Left lung (tissue), 4 donors: ENCODE measurements at regions not wholly inside any gene's neighbourhood (a gene's known extent, or its start where the extent isn't known, plus 50 kb on each side); places are given as distances from the start of the nearest gene placed in this dataset.
A peak's percentile ranks its signal among the peaks of the same experiment; 100 is the strongest.

Source experiments
- ATAC-seq: fragments of 200-7000 bp; cut with Tn5 transposase; one replicate; pipeline ENCODE4 v1.9.1; 2020; ENCODE audit warnings: moderate library complexity
- DNase-seq, 4 donors: peaks; one replicate each; pipeline ENCODE4 v3.0.0-alpha.2; 2013 to 2020
- H3K27ac ChIP-seq, 2 donors: fragments of 200-600 bp; sonication (generic) in 1 of 2; one replicate each; pipeline versions ENCODE4 v1.5.0 to v1.8.0; 2020 to 2021
- H3K27me3 ChIP-seq, 2 donors: fragments of 200-600 bp; sonication (generic) in 1 of 2; one replicate each; pipeline versions ENCODE4 v1.5.0 to v1.8.0; 2020 to 2021
- H3K36me3 ChIP-seq, 2 donors: fragments of 200-600 bp; sonication (generic) in 1 of 2; one replicate each; pipeline versions ENCODE4 v1.5.0 to v1.8.0; 2020 to 2021
- H3K4me1 ChIP-seq, 2 donors: fragments of 200-600 bp; one replicate each; pipeline ENCODE4 v1.8.0; 2021
- H3K4me3 ChIP-seq, 2 donors: fragments of 200-600 bp; sonication (generic) in 1 of 2; one replicate each; pipeline versions ENCODE4 v1.5.0 to v1.8.0; 2020 to 2021; ENCODE audit warnings: mild to moderate bottlenecking in 1 of 2
- H3K9me3 ChIP-seq, 2 donors: fragments of 200-600 bp; sonication (generic) in 1 of 2; one replicate each; pipeline versions ENCODE4 v1.5.0 to v1.8.0; 2020 to 2021
- CTCF ChIP-seq, 2 donors: fragments of 200-600 bp; sonication (generic) in 1 of 2; IDR thresholded peaks; one replicate each; pipeline versions ENCODE4 v1.5.0 to v1.8.0; 2021; ENCODE audit warnings: antibody characterized with exemption in 2 of 2
- intact Hi-C, 2 donors: fragments of 100-400 bp; cut with DNase I; formaldehyde crosslinking; loops; one replicate each; pipeline versions ENCODE4 v1.11.2 to v1.14.2; 2022
- donor health status: DM: no; HTN: yes; CAD: no.
- donor health status: DM: no; HTN: no; CAD: no.

GRCh38 chr15:97909291-97909891 lies 51.1 kb upstream of the ARRDC4 start:
- peak; percentile 99 for ATAC-seq
- intact Hi-C loops: loop anchor here (5.0 to 10.0 kb wide), 3 partner anchors 173 to 385 kb away; no protein-coding TSS in a partner anchor
- no peak overlapping the region for H3K27ac ChIP-seq
- peak; percentile 80 to 86 for TF ChIP-seq CTCF (IDR thresholded peaks at IDR 0.05)
- H3K27me3 ChIP-seq: peaks cover 12 to 38% of the 10 kb centered on the region in 2 donors
- H3K9me3 ChIP-seq: no peaks in the 10 kb centered on the region
- no peak overlapping the region for H3K4me3 ChIP-seq
- H3K36me3 ChIP-seq: no peaks in the 10 kb centered on the region
- H3K4me1 ChIP-seq: no peaks in the 10 kb centered on the region
- peak; percentile 42 to 66 (median 58) for DNase-seq
